Keratinocyte (primary cell): ENCODE measurements at regions not wholly inside any gene's neighbourhood (a gene's known extent, or its start where the extent isn't known, plus 50 kb on each side); places are given as distances from the start of the nearest gene placed in this dataset.
"Not testable (repeated sequence)": the region's sequence is repeated elsewhere in the genome, so short reads cannot be mapped to it uniquely, and the experiment has no call there.

Experiments used
- DNase-seq: peaks from one replicate; pipeline ENCODE4 v3.0.0-alpha.2; 2011; ENCODE audit warnings: low read depth, missing footprints, low spot score
- FAIRE-seq: peaks from 2 replicates; lab custom pipeline; 2011; peaks lifted over from hg19 to GRCh38; lab: Jason Lieb, UNC
- H2AFZ ChIP-seq: 2 replicates; pipeline ENCODE4 v1.6.0; 2012; ENCODE audit warnings: low read length, control low read depth, inconsistent platforms; ENCODE audit not compliant: control insufficient read depth
- H3K27ac ChIP-seq: 2 replicates; pipeline ENCODE4 v1.5.1; 2011; ENCODE audit warnings: low read length; ENCODE audit not compliant: control insufficient read depth, insufficient read depth
- H3K27me3 ChIP-seq: 3 replicates; pipeline ENCODE4 v1.6.0; 2011; ENCODE audit warnings: low read length; ENCODE audit not compliant: control insufficient read depth, insufficient read depth; ENCODE audit errors: extremely low read depth
- H3K36me3 ChIP-seq, 2 experiments: 2 replicates in 1 of 2; 3 replicates in 1 of 2; pipeline ENCODE4 v1.5.1; 2011; ENCODE audit warnings: low read length in 2 of 2, mild to moderate bottlenecking in 1 of 2; ENCODE audit not compliant: control insufficient read depth in 2 of 2, insufficient read depth in 2 of 2; ENCODE audit errors: extremely low read depth in 1 of 2
- H3K4me1 ChIP-seq: 3 replicates; pipeline ENCODE4 v1.5.1; 2011; ENCODE audit warnings: low read length; ENCODE audit not compliant: control insufficient read depth, insufficient read depth; ENCODE audit errors: extremely low read depth
- H3K4me2 ChIP-seq: 3 replicates; pipeline ENCODE4 v1.6.0; 2011; ENCODE audit warnings: low read depth, low read length; ENCODE audit not compliant: control insufficient read depth, insufficient read depth; ENCODE audit errors: extremely low read depth
- H3K4me3 ChIP-seq, 3 experiments: fragments of 200-600 bp in 1 of 3; sonication (generic) in 1 of 3; 2 replicates in 2 of 3; 3 replicates in 1 of 3; pipeline ENCODE4 v1.5.1; 2011 to 2016; ENCODE audit warnings: low read length in 3 of 3, mild to moderate bottlenecking in 3 of 3, control low read depth in 2 of 3, inconsistent platforms in 1 of 3, low read depth in 1 of 3, mixed read lengths in 1 of 3, mixed run types in 1 of 3, moderate library complexity in 1 of 3; ENCODE audit not compliant: control insufficient read depth in 2 of 3, insufficient read depth in 2 of 3; ENCODE audit errors: extremely low read depth in 1 of 3
- H3K79me2 ChIP-seq: 2 replicates; pipeline ENCODE4 v1.6.0; 2012; ENCODE audit warnings: low read length; ENCODE audit not compliant: control insufficient read depth, insufficient read depth
- H3K9ac ChIP-seq: 3 replicates; pipeline ENCODE4 v1.6.0; 2011; ENCODE audit warnings: low read length; ENCODE audit not compliant: control insufficient read depth, insufficient read depth; ENCODE audit errors: extremely low read depth
- H3K9me1 ChIP-seq: 3 replicates; pipeline ENCODE4 v1.6.0; 2011; ENCODE audit warnings: low read length; ENCODE audit not compliant: control insufficient read depth, insufficient read depth; ENCODE audit errors: extremely low read depth
- H3K9me3 ChIP-seq: 2 replicates; pipeline ENCODE4 v1.5.1; 2012; ENCODE audit warnings: low read depth, low read length; ENCODE audit not compliant: control insufficient read depth
- H4K20me1 ChIP-seq: 3 replicates; pipeline ENCODE4 v1.6.0; 2011; ENCODE audit warnings: low read length; ENCODE audit not compliant: control insufficient read depth, insufficient read depth; ENCODE audit errors: extremely low read depth
- EZH2 ChIP-seq: IDR thresholded peaks from one replicate; pipeline ENCODE4 v1.6.1; 2012; ENCODE audit warnings: inconsistent platforms, mild to moderate bottlenecking, low read length, moderate library complexity
- dilution Hi-C: fragments of 300-500 bp; cut with MboI; formaldehyde crosslinking; loops from one replicate; pipeline ENCODE4 v1.7.0; 2020; ENCODE audit warnings: low sequenced_read_pairs; ENCODE audit not compliant: extremely low pct_ligation_motif_present
- TF ChIP-seq, protein P1 (sequence below), 3 experiments: IDR thresholded peaks in 1 of 3; conservative IDR thresholded peaks in 1 of 3; optimal IDR thresholded peaks in 1 of 3; 2 replicates in 2 of 3; 3 replicates in 1 of 3; pipeline versions ENCODE3 to v1.5.1; 2011; ENCODE audit warnings: low read length in 3 of 3, mild to moderate bottlenecking in 3 of 3, moderate library complexity in 2 of 3, control low read depth in 1 of 3, inconsistent platforms in 1 of 3; ENCODE audit not compliant: insufficient read depth in 2 of 3; ENCODE audit errors: extremely low read depth in 1 of 3

DNA sequence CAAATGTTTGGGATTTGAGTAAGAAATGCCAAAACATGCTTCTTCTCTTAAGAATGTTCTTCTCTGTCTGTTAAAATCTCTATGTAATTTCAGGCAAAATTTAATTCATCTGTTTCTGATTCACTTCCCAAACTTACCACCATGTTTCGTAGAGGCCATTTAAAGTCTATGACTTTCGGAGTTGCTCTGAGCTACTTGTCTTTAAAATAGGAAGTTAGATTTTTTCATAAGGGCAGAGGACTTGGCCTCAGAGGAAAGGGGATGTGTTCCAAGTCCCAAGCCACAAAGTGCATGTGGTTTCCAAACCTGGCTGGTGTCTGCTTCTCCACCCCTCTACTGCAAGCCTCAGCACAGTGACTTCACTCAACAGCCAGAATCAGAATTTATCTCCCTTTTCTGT lies 111.3 kb upstream of the ADRA1B start:
- Histone ChIP-seq H4K20me1 (no peaks in the 10 kb centered on the region), H3K36me3 (no peaks in the 10 kb centered on the region), H3K79me2 (no peaks in the 10 kb centered on the region), H3K27me3 (no peaks in the 10 kb centered on the region), H3K4me3 (no peak overlapping the region), H3K4me2 (no peak overlapping the region), H3K9me3 (no peaks in the 10 kb centered on the region), H2AFZ (no peak overlapping the region), H3K9ac (no peak overlapping the region), H3K27ac (no peak overlapping the region), H3K4me1 (no peaks in the 10 kb centered on the region), H3K9me1 (no peaks in the 10 kb centered on the region)
- TF ChIP-seq, protein P1, sequence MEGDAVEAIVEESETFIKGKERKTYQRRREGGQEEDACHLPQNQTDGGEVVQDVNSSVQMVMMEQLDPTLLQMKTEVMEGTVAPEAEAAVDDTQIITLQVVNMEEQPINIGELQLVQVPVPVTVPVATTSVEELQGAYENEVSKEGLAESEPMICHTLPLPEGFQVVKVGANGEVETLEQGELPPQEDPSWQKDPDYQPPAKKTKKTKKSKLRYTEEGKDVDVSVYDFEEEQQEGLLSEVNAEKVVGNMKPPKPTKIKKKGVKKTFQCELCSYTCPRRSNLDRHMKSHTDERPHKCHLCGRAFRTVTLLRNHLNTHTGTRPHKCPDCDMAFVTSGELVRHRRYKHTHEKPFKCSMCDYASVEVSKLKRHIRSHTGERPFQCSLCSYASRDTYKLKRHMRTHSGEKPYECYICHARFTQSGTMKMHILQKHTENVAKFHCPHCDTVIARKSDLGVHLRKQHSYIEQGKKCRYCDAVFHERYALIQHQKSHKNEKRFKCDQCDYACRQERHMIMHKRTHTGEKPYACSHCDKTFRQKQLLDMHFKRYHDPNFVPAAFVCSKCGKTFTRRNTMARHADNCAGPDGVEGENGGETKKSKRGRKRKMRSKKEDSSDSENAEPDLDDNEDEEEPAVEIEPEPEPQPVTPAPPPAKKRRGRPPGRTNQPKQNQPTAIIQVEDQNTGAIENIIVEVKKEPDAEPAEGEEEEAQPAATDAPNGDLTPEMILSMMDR (optimal IDR thresholded peaks at IDR 0.05 in 1 of 3, IDR thresholded peaks at IDR 0.05 in 1 of 3, conservative IDR thresholded peaks at IDR 0.05 in 1 of 3; ENCODE audit: extremely low read depth in 1 of 3, insufficient read depth in 2 of 3, low read length in 3 of 3), result no peak
- no peak for TF ChIP-seq EZH2
- dilution Hi-C loops, result no loop called here
- FAIRE-seq, result no peak
- no peak for DNase-seq

DNA sequence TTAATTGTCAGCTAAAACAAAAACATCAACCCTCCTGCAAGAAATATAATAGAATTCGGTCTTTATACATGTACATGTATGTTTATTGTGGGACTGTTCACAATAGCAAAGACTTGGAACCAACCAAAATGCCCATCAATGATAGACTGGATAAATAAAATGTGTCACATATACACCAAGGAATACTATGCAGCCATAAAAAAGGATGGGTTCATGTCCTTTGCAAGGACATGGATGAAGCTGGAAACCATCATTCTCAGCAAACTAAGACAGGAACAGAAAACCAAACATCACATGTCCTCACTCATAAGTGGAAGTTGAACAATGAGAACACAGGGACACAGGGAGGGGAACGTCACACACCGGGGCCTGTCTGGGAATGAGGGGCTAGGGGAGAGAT lies 109.1 kb upstream of the ADRA1B start:
- dilution Hi-C loops, H3K9ac ChIP-seq, H3K4me3 ChIP-seq, DNase-seq, H3K36me3 ChIP-seq, H2AFZ ChIP-seq, H4K20me1 ChIP-seq, H3K9me1 ChIP-seq, H3K4me1 ChIP-seq, FAIRE-seq, H3K9me3 ChIP-seq, H3K4me2 ChIP-seq, H3K79me2 ChIP-seq, H3K27me3 ChIP-seq, H3K27ac ChIP-seq: not testable (repeated sequence)

DNA sequence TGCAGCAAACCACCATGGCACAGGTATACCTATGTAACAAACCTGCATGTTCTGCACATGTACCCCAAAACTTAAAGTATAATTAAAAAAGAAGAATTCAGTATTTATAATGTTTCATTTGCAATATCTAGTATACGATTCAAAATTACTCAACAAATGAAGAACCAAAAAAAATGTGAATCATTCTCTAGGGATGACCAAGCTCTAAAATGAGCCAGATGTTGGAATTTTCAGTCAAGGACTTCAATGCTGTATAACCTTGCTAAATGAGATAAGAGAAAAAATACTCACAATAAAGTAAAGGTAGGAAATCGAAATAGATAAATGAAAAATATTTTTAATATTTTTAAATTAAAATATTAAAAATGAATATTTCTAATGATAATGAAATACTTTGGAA lies 108.7 kb upstream of the ADRA1B start:
- Histone ChIP-seq H3K4me1 (no peaks in the 10 kb centered on the region), H4K20me1 (no peaks in the 10 kb centered on the region), H3K79me2 (no peaks in the 10 kb centered on the region), H3K4me3 (no peak overlapping the region), H3K9me3 (no peaks in the 10 kb centered on the region), H3K9me1 (no peaks in the 10 kb centered on the region), H3K4me2 (no peak overlapping the region), H3K36me3 (no peaks in the 10 kb centered on the region), H2AFZ (no peak overlapping the region), H3K27ac (no peak overlapping the region), H3K9ac (no peak overlapping the region), H3K27me3 (no peaks in the 10 kb centered on the region)
- FAIRE-seq (no peak), DNase-seq (no peak)
- dilution Hi-C loops, result no loop called here
- TF ChIP-seq EZH2, result no peak
- TF ChIP-seq, protein P1 (optimal IDR thresholded peaks at IDR 0.05 in 1 of 3, IDR thresholded peaks at IDR 0.05 in 1 of 3, conservative IDR thresholded peaks at IDR 0.05 in 1 of 3; ENCODE audit: extremely low read depth in 1 of 3, insufficient read depth in 2 of 3, low read length in 3 of 3), result no peak
